ENCODE measurements at regions not wholly inside any gene's neighbourhood (a gene's known extent, or its start where the extent isn't known, plus 50 kb on each side); places are given as distances from the start of the nearest gene placed in this dataset.

- DNase-seq, result no peak
Measured at GRCh38 chr19:29375429-29376119, 150.2 kb upstream of the VSTM2B start.

- DNase-seq, result no peak
Measured at GRCh38 chr19:29376855-29377354, 148.9 kb upstream of the VSTM2B start.

GRCh38 chr19:29378126-29378525 lies 147.7 kb upstream of the VSTM2B start:
- DNase-seq, result no peak

GRCh38 chr19:29378543-29379080 lies 147.2 kb upstream of the VSTM2B start:
- no peak for DNase-seq

DNA sequence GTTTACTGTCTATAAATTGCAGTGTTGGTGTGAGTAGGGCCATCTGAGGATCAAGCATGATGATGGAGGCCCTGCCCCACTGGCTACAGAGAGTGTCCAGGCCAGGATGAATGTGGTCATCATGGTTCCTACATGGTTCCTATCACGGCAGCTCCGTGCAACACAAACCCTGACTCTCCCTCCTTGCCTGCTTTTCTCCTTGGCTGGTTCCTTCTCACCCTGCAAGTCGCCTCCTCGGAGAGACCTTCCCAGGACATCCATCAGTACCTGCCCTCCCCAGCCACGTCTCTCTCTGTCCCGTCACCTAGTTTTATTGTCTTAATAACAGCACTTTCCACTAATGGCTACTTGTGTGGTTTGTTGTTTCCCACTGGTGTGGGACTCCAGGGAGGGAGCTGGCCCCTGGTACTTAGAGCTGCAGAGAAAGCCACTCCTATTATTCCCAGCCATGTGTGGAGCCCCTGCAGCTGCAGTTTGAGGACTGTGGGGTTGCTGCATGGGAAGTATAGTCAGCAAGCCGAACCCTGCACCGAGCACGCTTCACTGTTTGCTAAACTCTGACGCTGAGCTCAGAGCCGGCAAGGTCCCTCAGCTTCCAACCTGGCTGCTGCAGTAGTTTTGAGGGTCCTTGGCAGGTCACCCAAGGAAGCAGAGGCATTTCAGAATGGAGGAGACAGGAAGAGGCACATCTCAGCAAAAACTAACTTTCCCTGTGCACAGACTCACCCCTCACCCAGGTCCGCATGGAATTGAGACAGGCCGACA lies 146.4 kb upstream of the VSTM2B start:
- no peak for DNase-seq

- no peak for DNase-seq
Measured at GRCh38 chr19:29380581-29380980, 145.2 kb upstream of the VSTM2B start.

DNA sequence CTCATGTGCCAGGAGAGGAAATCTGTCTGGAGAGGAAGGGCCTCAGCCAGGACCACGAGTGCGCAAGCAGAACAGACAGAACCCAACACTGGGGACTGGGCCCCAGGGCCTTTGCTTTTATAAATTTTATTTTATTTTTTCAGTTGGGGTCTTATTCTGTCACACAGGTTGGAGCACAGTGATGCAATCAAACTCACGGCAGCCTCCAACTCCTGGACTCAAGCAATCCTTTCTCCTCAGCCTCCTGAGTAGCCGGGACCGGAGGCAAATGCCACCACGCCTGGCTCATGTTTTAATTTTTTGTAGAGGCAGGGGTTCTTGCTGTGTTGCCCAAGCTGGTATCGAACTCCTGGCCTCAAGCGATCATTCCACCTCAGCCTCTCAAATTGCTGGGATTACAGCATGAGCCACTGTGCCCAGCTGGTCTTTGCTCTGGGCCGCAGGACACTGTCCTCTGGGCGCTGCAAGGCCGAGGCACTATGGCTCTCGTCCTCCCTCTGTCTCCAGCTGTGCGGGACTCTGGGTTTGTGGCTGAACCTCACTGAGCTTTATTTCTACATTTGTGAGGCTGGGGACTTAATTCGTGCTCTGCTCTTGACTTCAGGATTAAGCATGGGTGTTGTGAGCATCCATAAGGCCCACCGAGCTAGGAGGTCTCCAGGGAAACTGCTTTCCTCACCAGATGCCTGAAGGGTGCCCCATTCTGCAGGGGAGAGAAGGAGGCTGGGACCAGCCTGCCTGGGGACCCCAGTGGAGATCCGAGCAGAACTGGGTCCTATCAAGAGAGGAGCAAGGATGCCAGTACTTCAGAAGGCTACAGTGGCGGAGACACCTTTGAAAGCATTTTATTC lies 144.2 kb upstream of the VSTM2B start:
- no peak for DNase-seq

- no peak for DNase-seq
Measured at GRCh38 chr19:29383696-29384095, 142.1 kb upstream of the VSTM2B start.

DNA sequence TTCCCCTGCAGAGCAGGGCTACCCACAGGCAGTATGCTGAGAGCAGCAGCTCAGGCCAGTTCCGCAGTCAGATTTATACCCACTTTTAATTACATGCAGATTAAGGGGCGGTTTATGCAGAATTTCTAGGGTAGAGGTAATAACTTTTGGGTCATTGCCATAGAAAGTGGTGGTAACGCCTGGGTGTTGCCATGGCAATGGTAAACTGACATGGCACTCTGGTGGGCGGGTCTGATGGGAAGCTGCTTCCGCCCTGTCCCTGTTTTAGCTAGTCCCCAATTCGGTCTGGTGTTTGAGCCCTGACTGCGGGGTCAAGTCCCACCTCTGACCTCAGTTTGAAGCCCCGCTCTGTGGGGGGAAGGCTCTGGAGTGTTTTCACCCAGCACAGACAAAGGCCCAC lies 141.1 kb upstream of the VSTM2B start:
- DNase-seq, result no peak

GRCh38 chr19:29385191-29385795 lies 140.5 kb upstream of the VSTM2B start:
- no peak for DNase-seq

- no peak for DNase-seq
Measured at GRCh38 chr19:29386970-29387369, 138.8 kb upstream of the VSTM2B start.

GRCh38 chr19:29387586-29387985 lies 138.2 kb upstream of the VSTM2B start:
- DNase-seq, result no peak

DNA sequence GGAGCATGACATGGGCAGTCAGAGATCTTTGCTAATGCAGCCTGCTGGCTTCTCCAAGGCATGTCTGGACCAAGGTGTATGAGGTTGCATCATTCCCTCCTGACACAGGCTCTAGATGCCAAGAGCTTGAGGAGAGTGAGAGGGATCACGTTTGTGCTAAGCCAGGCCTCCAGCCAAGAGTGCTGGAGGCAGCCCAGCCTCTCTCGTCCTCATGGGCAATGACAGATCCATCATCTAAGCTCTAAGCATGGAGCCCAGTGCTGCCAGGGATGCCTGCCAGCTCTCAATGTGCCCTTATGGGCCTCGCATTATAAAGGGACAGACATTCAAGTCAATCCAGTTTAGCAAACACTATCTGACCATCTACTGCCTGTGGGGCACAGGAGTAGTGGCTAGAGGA lies 136.3 kb upstream of the VSTM2B start:
- no peak for DNase-seq

GRCh38 chr19:29390742-29391141 lies 135.1 kb upstream of the VSTM2B start:
- no peak for DNase-seq

GRCh38 chr19:29393915-29394460 lies 131.8 kb upstream of the VSTM2B start:
- no peak for DNase-seq

DNA sequence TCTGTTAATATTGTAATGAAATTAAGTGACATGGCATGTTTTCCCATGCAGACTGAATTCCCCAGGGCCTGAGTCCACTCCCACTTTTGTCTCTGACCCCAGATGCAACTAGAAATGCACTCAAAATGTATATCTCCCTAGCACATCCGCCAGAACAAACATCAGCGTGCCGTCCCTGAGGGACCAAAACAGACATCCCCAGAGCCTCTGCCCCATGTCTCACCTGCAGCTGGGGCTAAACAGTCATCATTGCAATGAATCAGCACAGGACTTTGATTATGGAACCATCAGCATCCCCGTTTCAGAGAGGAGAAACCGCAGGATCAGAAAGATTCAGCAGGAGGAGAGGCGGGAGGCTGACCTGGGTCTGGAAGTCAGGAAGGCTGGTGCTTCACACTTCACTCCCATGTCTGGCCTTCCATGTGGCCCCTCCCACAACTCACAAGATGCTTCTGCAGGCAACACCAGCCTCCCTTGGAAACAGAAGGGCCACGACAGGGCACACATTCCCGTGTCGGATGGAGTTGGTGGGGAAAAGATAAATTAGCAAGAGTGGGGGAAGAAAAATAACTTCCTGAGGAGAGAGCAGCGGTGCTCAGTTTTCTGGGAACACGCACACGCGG lies 130.6 kb upstream of the VSTM2B start:
- DNase-seq, result no peak

DNA sequence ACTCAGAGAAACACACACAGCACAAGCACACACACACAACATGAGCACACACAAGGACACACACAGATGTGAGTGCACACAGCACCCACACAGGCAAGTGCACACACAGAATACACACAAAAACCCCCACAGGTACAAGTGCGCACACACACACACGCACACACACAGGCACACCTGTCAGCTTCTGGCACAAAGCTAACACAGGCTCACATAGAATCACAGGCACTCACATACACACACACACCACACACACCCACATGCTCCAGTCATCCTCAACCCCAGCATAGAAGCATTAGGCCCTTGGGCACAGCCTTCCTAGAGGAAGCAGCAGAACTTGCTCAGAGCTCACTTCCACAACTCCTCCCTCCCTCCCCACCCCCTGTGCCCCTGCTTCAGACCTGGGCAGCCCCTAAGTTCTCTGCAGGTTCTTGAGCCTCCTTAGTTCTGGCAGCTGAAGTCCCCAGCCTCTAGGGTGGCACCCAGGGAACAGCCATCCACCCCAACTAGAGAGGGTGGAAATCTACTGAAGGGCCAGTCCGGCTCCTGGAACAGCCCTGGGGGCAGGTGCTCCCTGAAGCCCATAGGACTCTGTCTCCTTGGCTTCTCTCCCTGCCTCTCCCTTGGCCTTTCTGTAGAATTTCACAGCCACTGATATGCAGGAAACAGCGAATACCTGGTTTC lies 129.9 kb upstream of the VSTM2B start:
- no peak for DNase-seq

DNA sequence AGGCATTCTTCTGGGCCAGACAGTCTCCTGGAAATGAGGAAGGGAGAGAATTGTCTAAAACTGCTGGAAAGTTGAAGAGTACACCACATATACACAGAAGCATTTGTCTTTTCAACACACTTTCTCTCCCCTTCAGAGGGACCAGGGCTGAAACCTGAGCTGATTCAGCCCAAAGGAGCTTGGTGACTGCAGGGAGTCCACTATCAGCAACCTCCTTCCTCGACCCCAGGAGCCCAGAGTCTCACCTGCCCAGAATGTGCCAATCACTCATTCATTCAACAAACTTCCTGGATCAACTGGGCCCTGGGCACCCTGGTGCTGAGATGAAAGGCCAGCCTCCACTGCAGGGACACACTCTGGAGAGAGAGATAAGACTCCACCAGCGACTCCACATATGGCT lies 128.9 kb upstream of the VSTM2B start:
- DNase-seq, result no peak

GRCh38 chr19:29397748-29398147 lies 128.0 kb upstream of the VSTM2B start:
- no peak for DNase-seq

DNA sequence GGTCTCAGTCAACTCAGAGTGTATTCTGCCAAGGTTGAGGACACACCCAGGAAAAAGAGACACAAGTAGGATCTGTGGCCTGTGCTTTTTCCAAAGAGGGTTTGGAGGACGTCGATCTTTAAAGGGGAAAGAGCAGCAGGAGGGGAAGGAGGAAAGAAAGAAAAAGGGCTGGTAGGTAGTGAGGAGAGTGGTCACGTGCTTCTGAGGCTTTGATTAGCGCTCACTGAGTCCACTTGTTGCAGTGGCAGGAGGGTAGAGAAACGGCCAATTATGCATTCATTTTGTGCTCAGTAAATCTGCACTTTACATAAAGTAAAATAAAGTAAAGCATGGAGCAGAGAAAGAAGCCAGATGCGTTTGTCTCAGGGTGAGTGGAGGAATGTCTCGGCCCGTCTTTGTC lies 126.0 kb upstream of the VSTM2B start:
- DNase-seq, result no peak
